Activated T-helper 1 cell treated with Interleukin-2 at 50 U/mL for 16 hours (primary cell): ENCODE measurements at regions not wholly inside any gene's neighbourhood (a gene's known extent, or its start where the extent isn't known, plus 50 kb on each side); places are given as distances from the start of the nearest gene placed in this dataset.
"Not testable (repeated sequence)": the region's sequence is repeated elsewhere in the genome, so short reads cannot be mapped to it uniquely, and the experiment has no call there.

Source experiments
- DNase-seq: peaks from one replicate; pipeline ENCODE4 v3.0.0-alpha.2; 2020; ENCODE audit warnings: low read depth

- DNase-seq = no peak
Measured at GRCh38 chr5:62178258-62178657, 127.7 kb upstream of the KIF2A start.

GRCh38 chr5:62182802-62183201 is 123.2 kb upstream of the KIF2A start:
- DNase-seq = no peak

- DNase-seq = no peak
Measured at GRCh38 chr5:62183727-62184126, 122.3 kb upstream of the KIF2A start.

DNA sequence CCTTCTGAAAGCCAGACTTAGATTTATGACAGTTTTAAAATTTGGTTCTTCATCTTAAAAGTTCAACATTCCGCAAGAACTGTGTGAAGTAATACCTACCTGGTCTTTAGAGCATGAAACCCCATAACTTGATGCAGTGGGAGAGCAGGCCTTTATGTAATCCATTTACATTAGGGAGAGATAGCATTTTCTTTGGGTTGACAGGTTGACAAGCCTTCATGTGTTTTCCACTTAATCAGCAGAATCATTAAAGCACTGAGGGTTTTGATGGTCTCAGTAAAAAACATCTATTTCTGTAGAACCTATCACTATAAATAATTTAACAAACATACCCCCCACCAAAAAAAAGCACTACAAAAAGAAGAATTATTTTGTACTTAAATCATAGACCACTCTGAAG is 121.6 kb upstream of the KIF2A start:
- DNase-seq = no peak

GRCh38 chr5:62190173-62190572 is 115.8 kb upstream of the KIF2A start:
- no peak for DNase-seq

- no peak for DNase-seq
Measured at GRCh38 chr5:62190931-62191330, 115.1 kb upstream of the KIF2A start.

GRCh38 chr5:62192958-62193357 is 113.0 kb upstream of the KIF2A start:
- no peak for DNase-seq

GRCh38 chr5:62196532-62196931 is 109.5 kb upstream of the KIF2A start:
- DNase-seq = not testable (repeated sequence)

- DNase-seq = no peak
Measured at GRCh38 chr5:62197697-62198096, 108.3 kb upstream of the KIF2A start.

- DNase-seq = no peak
Measured at GRCh38 chr5:62198421-62198820, 107.6 kb upstream of the KIF2A start.

GRCh38 chr5:62199792-62200716 is 106.0 kb upstream of the KIF2A start:
- no peak for DNase-seq

DNA sequence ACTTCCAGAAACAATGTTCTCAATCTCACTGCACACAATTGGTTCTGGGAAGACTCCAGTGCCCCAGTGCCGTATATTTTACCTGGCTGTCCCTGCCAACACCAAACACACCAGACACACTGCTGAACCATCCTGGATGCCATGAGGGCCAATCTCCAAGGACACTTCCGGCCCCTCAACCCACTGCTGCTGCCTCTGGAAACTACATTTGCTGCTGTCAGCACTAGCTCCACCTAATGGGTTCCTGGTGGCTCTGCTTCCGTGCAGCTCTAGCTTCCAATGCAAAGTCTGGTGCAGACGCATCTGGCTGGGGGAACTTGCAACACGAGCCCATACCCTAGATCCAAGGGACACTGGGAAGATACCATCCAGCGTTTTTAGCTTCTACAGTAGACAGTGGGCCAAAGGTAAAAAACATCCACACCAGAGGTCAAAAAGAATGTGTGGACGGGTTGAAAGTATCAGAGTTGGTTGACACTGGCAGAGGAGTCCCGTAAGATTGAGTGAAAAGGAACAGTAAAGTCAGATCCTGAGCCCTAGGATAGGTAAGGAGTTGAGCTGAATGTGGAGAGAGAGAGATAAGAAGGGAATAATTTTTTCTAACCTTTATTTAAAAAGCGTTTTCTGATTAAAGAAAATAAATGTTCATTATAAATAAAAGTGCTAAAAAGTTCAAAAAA is 99.7 kb upstream of the KIF2A start:
- no peak for DNase-seq

DNA sequence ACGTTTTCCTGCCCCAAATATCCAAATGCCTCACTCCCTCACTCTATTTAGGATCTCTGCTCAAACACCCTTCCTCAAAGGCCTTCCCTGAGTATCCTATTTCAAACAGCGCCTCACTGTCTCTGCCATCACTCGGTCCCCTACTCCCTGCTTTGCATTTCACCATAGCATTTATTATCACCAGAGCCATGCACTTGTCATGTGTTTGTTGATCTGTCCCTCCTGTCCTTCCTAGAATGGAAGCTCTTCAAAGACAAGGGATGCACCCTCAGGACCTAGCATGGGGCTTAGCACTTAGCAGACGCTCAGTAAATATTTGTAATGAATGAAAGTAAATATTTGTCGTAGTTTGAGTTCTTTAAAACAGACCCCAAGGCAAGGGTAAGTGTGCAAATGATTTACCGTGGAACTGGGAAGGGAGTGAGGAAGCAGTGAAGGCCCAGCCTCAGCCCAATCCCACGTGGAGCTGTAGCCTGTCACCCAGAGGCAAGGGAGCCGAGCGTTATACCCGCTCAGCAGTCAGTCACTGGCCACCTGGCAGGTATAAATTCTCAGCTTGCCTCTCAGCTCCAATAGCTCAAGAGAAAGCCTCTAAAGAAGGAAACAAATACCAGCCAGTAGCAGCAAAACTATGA is 97.7 kb upstream of the KIF2A start:
- no peak for DNase-seq

DNA sequence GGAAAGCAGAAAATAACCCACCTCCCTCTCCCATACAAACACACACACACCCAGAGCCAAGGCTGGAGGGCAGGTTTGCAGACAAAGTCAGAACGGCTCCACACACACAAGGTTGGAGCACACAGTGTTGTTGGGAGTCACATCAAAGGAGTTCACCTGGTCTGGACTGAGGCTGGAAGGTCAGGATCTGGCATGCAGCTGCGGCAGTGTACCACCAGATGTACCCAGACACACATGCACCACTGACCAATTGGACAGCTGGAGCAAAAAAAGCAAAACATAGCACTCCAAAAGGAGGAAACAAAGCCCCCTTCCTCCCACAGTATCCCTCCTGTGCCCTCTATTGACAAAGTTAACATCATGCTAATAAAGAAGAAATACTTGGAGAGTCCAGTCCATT is 94.6 kb upstream of the KIF2A start:
- no peak for DNase-seq

GRCh38 chr5:62212648-62213047 is 93.4 kb upstream of the KIF2A start:
- DNase-seq = no peak

DNA sequence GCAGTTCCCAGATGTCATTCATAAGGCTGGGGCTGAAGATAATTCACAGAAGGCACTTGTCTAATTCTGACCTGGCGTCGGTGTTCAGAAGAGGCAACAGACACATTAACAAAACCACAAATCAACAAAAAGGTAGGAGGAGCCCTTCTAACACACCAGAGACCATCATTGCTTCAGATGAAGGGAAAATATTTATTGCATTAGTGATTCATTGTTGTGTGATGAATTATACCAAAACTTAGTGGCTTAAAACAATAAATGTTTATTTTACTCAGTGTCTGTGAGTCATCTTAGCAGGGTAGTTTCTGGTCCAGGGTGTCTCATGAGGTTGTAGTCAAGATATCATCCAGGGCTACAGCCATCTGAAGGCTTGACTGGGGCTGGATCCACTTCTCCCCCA is 91.3 kb upstream of the KIF2A start:
- DNase-seq = no peak

DNA sequence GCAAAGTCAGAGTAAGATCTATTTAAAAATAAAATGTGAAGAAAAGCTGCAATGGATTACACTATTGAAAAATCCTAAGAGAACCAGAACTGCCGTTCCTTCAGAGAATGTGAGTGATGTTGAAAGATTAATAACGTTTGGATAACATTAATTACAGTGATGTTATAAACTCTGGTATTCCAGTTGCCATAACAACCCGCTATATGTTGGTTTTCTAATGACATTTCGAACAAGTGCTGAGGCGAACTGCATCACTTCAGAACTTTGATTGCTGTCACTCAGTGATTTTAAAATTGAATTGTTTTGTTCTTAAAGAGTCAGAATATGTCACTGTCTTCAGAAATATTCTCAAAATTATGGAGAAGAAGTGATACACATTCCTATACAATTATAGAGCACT is 89.4 kb upstream of the KIF2A start:
- DNase-seq = not testable (repeated sequence)

GRCh38 chr5:62217095-62217494 is 88.9 kb upstream of the KIF2A start:
- not testable (repeated sequence) for DNase-seq

DNA sequence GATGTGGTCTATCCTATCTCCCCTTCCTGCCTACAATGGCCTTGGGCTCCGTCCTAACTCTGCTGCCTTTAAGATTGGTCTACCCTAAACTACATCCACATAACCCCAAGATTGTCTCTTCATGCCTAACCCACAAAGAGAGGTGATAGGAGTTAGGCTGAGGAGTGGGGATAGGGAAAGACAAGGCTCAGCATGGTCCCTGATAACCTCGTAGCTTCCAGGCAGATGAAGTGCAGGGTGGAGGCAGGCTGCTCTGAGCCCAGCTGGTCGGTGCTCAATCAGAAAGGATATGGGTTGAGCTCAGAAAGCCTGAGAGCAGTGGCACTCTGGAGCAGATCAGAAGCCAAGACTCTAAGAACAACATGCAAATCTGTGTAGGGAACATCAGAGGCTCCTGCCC is 87.1 kb upstream of the KIF2A start:
- DNase-seq = not testable (repeated sequence)

- not testable (repeated sequence) for DNase-seq
Measured at GRCh38 chr5:62221881-62222280, 84.1 kb upstream of the KIF2A start.

GRCh38 chr5:62222305-62222704 is 83.7 kb upstream of the KIF2A start:
- not testable (repeated sequence) for DNase-seq

DNA sequence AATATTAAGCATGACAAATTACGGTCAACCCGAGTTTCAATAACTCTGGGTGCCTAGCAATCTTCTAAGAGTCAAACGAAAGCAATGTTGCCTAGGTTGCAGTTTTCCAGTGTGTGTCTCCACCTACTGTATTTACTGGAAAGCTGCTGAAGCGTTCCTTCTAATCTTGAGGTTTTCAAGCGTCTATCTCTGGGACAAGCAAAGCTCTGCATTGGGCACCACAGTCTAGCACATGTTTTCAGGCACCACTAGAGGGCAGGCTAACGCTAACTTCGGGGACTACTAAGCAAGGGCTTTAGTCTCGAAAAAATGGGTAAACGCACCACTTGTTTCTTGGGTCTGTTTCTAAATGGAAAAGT is 82.7 kb upstream of the KIF2A start:
- DNase-seq = peak; percentile 57
